ENCODE measurements at regions not wholly inside any gene's neighbourhood (a gene's known extent, or its start where the extent isn't known, plus 50 kb on each side); places are given as distances from the start of the nearest gene placed in this dataset.

GRCh38 chr6:56359201-56359899 is 112.0 kb upstream of the COL21A1 start:
- H3K9me3 Mint-ChIP-seq = peaks cover 0 to 3% of the 10 kb centered on the region in 2 experiments; a peak in 2 of 5 replicates
- Histone ChIP-seq H4K8ac (replicated peaks; ENCODE audit: insufficient read length, low read depth, low read length) (no peak overlapping the region), H3K4ac (ENCODE audit: low read depth, low read length) (no peak overlapping the region), H3K27me3 (ENCODE audit: insufficient read depth, low read length) (no peaks in the 10 kb centered on the region), H4K91ac (ENCODE audit: insufficient read length, low read depth, low read length) (no peak overlapping the region), H3K4me1 (ENCODE audit: insufficient read depth, low read length) (no peaks in the 10 kb centered on the region), H3K27ac (ENCODE audit: insufficient read length, low read depth, low read length) (no peak overlapping the region), H3K79me2 (ENCODE audit: insufficient read depth, low read length) (no peaks in the 10 kb centered on the region), H2BK120ac (ENCODE audit: low read depth, low read length, poor library complexity, severe bottlenecking) (no peak overlapping the region), H3K23ac (ENCODE audit: insufficient read length, low read depth, low read length) (no peak overlapping the region), H2BK20ac (ENCODE audit: low read depth, low read length, poor library complexity, severe bottlenecking) (no peak overlapping the region), H3K14ac (ENCODE audit: insufficient read depth, low read length) (no peak overlapping the region), H2BK12ac (ENCODE audit: insufficient read length, low read depth, low read length) (no peak overlapping the region), H2AK5ac (ENCODE audit: insufficient read length, low read length) (no peak overlapping the region), H3K9ac (ENCODE audit: extremely low read depth, insufficient read length, low read length) (no peak overlapping the region), H2BK15ac (ENCODE audit: low read depth, low read length) (no peak overlapping the region), H4K20me1 (ENCODE audit: control insufficient read depth, insufficient read depth, insufficient read length) (no peaks in the 10 kb centered on the region), H2BK5ac (ENCODE audit: insufficient read length, low read length) (no peak overlapping the region), H3K79me1 (ENCODE audit: insufficient read depth, low read depth, low read length, poor library complexity, severe bottlenecking) (no peaks in the 10 kb centered on the region), H3K4me2 (ENCODE audit: insufficient read depth, insufficient read length, low read length) (no peak overlapping the region), H3K9me3 (ENCODE audit: control insufficient read depth, low read depth, low read length) (no peaks in the 10 kb centered on the region), H3K56ac (ENCODE audit: insufficient read length, low read depth, low read length) (no peak overlapping the region), H4K5ac (ENCODE audit: insufficient read length, low read depth, low read length) (no peak overlapping the region), H3K18ac (ENCODE audit: insufficient read length, low read depth, low read length) (no peak overlapping the region), H3T11ph (ENCODE audit: low read length) (no peak overlapping the region), H2AFZ (ENCODE audit: low read length) (no peak overlapping the region), H3K23me2 (ENCODE audit: insufficient read length, low read depth, low read length, poor library complexity, severe bottlenecking) (no peaks in the 10 kb centered on the region)
- peak; percentile 85 for TF ChIP-seq CTCF (conservative IDR thresholded peaks at IDR 0.05)
- no peaks in the 10 kb centered on the region for H3K27me3 Mint-ChIP-seq (ENCODE audit: low read depth)
- H3K4me3 Mint-ChIP-seq = no peak overlapping the region
- H3K36me3 Mint-ChIP-seq (ENCODE audit: insufficient read depth in 1 of 3, low read depth in 3 of 3) = no peaks in the 10 kb centered on the region
- peak; percentile 58 for DNase-seq
- no peaks in the 10 kb centered on the region for H3K4me1 Mint-ChIP-seq
- no CpG with 5 or more reads among the region's 9 CpGs for WGBS (ENCODE audit: extremely low coverage, insufficient read length, low lambda C conversion rate)
- no peak overlapping the region for H3K27ac Mint-ChIP-seq
